ENCODE measurements at regions not wholly inside any gene's neighbourhood (a gene's known extent, or its start where the extent isn't known, plus 50 kb on each side); places are given as distances from the start of the nearest gene placed in this dataset.

DNA sequence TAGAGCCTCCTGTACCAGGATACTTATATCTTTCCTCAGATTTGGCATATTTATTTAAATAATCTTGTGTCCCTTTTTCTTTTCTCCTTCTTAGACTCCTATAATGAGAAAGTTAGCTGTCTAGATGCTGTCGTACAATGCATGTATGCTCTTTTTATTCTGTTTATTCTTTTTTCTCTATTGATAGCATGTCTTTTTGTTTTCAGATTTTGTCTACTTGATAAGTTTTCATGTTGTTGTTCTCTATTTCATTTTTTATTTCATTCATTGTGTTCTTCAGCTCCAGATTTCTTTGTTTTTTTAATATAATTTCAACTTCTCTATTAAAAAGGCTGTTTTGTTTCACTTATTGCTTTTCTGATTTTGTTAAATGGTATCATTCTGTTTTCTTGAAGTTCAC, 674.3 kb upstream of the POU3F3 start:
- Histone ChIP-seq H3K9me3 (ENCODE audit: control insufficient read depth, low read length) (no peaks in the 10 kb centered on the region), H3K36me3 (ENCODE audit: control insufficient read depth, insufficient read depth, low read length) (no peaks in the 10 kb centered on the region), H3K4me3 (ENCODE audit: extremely low read depth, insufficient read depth, low read length, poor library complexity, severe bottlenecking) (no peak overlapping the region), H3K4me1 (ENCODE audit: control insufficient read depth, insufficient read depth, low read length, poor library complexity, severe bottlenecking) (no peaks in the 10 kb centered on the region), H3K27ac (ENCODE audit: low read depth, low read length, severe bottlenecking) (no peak overlapping the region)
- WGBS, 2 experiments (ENCODE audit: insufficient coverage in 2 of 2): no CpG with 5 or more reads among the region's 1 CpG

DNA sequence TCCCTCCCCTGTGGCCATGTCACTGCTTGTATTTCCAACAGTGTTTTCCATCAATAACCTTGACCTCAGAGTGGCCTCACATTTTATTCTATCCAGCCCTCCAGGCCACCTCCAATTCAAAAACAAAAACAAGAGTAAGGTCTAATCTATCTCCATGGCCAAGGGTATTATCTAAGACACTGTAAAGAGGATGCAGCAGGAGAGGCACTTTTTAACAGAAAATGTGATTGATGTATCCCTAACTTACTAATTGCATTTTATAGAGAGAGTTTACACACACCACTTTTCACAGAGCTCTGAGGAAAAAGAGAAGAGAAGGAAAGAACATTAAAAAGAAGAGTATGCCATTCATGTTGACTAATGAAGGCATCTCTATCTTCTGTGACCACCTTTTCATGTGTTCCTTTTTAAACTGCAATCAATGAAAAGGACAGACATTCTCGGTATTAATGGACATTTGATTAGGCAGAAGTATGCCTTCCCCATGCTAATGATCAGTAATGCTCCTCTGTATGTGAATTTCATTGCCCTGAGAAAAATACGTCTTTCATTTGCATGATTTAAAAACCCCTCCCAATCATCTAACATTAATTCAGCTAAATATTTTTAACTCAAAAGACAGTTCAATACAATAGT, 653.3 kb upstream of the POU3F3 start:
- WGBS, 2 experiments (ENCODE audit: insufficient coverage in 2 of 2): 86 to 94% methylated on average over 1 to 2 of the region's 2 CpGs
- Histone ChIP-seq H3K4me3 (ENCODE audit: extremely low read depth, insufficient read depth, low read length, poor library complexity, severe bottlenecking) (no peak overlapping the region), H3K27ac (ENCODE audit: low read depth, low read length, severe bottlenecking) (no peak overlapping the region), H3K4me1 (ENCODE audit: control insufficient read depth, insufficient read depth, low read length, poor library complexity, severe bottlenecking) (no peaks in the 10 kb centered on the region), H3K36me3 (ENCODE audit: control insufficient read depth, insufficient read depth, low read length) (no peaks in the 10 kb centered on the region), H3K9me3 (ENCODE audit: control insufficient read depth, low read length) (no peaks in the 10 kb centered on the region)

DNA sequence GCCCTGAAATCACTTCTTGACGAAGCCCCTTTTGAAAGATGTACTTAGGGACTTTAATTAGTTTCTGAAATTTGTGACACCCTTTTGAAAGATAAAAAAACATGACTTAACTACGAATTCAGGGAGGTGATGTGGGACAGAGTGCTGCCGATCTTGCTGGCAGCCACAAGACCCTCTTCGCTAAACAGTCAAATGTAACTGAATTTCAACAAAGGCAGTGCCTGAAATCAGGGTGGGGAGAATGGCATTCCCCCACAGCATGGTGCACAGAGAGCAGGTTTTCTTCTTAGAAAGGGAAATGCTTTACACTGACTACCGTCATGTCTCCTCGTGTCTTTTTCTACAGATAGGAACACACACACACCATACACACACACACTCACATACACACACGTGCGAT, 640.2 kb upstream of the POU3F3 start:
- Histone ChIP-seq H3K9me3 (ENCODE audit: control insufficient read depth, low read length) (no peaks in the 10 kb centered on the region), H3K27ac (ENCODE audit: low read depth, low read length, severe bottlenecking) (no peak overlapping the region), H3K4me3 (ENCODE audit: extremely low read depth, insufficient read depth, low read length, poor library complexity, severe bottlenecking) (no peak overlapping the region), H3K4me1 (ENCODE audit: control insufficient read depth, insufficient read depth, low read length, poor library complexity, severe bottlenecking) (no peaks in the 10 kb centered on the region), H3K36me3 (ENCODE audit: control insufficient read depth, insufficient read depth, low read length) (no peaks in the 10 kb centered on the region)
- WGBS, 2 experiments (ENCODE audit: insufficient coverage in 2 of 2): 32 to 43% methylated on average over 3 of the region's 8 CpGs

DNA sequence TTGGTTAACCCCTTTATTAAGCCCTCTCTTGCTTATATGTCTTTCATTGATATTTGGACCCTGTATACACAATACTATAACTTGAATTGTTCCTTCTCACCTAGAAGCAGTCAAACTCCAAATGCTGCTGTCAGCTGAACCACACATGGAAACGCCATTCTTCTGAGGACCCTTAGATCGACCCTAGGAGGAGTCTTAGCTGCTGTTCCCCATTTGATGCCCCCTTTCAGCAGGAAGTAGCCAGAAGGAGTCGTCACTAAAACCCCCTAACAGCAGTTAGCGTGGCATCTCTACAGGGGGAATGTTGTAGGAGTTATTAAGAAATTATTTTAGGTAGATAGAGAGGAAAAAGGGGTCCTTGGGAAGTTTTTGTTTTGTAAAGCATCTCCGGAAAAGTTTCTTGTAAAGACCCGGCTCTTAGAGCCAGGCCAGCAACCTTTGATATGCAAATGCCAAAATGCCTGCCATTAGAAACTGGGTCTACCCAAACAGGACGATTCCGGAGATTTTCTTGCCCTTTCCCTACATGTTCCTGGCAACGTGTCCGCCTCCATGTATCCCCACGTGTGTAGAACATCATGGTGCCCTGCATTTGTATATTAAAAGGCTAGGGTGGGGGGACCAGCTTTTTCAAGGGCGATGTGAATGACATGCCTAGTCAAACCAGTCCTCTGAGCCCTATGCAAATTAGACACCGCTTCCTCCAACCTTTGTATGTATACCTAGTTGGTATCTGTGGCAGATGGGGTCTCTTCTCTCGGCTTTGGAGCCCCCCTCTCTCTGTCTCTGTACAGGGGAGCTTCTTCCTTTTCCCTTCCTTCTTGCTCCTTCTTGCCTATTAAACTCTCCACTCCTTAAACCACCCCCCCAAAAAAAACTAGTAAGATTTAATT, 638.4 kb upstream of the POU3F3 start:
- Histone ChIP-seq H3K4me1 (ENCODE audit: control insufficient read depth, insufficient read depth, low read length, poor library complexity, severe bottlenecking) (no peaks in the 10 kb centered on the region), H3K9me3 (ENCODE audit: control insufficient read depth, low read length) (no peaks in the 10 kb centered on the region), H3K4me3 (ENCODE audit: extremely low read depth, insufficient read depth, low read length, poor library complexity, severe bottlenecking) (no peak overlapping the region), H3K36me3 (ENCODE audit: control insufficient read depth, insufficient read depth, low read length) (no peaks in the 10 kb centered on the region), H3K27ac (ENCODE audit: low read depth, low read length, severe bottlenecking) (no peak overlapping the region)
- 21 to 30% methylated on average over 5 to 11 of the region's 14 CpGs for WGBS, 2 experiments (ENCODE audit: insufficient coverage in 2 of 2)

GRCh38 chr2:104233591-104233990, 620.3 kb upstream of the POU3F3 start:
- 100% methylated on average over 1 of the region's 1 CpG for WGBS, 2 experiments (ENCODE audit: insufficient coverage in 2 of 2)
- Histone ChIP-seq H3K4me1 (ENCODE audit: control insufficient read depth, insufficient read depth, low read length, poor library complexity, severe bottlenecking) (no peaks in the 10 kb centered on the region), H3K9me3 (ENCODE audit: control insufficient read depth, low read length) (no peaks in the 10 kb centered on the region), H3K36me3 (ENCODE audit: control insufficient read depth, insufficient read depth, low read length) (no peaks in the 10 kb centered on the region), H3K4me3 (ENCODE audit: extremely low read depth, insufficient read depth, low read length, poor library complexity, severe bottlenecking) (no peak overlapping the region), H3K27ac (ENCODE audit: low read depth, low read length, severe bottlenecking) (no peak overlapping the region)

GRCh38 chr2:104236491-104236890, 617.4 kb upstream of the POU3F3 start:
- WGBS, 2 experiments (ENCODE audit: insufficient coverage in 2 of 2): 82% methylated on average over 4 of the region's 5 CpGs
- Histone ChIP-seq H3K4me3 (ENCODE audit: extremely low read depth, insufficient read depth, low read length, poor library complexity, severe bottlenecking) (no peak overlapping the region), H3K4me1 (ENCODE audit: control insufficient read depth, insufficient read depth, low read length, poor library complexity, severe bottlenecking) (no peaks in the 10 kb centered on the region), H3K27ac (ENCODE audit: low read depth, low read length, severe bottlenecking) (no peak overlapping the region), H3K36me3 (ENCODE audit: control insufficient read depth, insufficient read depth, low read length) (no peaks in the 10 kb centered on the region), H3K9me3 (ENCODE audit: control insufficient read depth, low read length) (no peaks in the 10 kb centered on the region)

GRCh38 chr2:104240984-104241383, 612.9 kb upstream of the POU3F3 start:
- Histone ChIP-seq H3K36me3 (ENCODE audit: control insufficient read depth, insufficient read depth, low read length) (no peaks in the 10 kb centered on the region), H3K4me1 (ENCODE audit: control insufficient read depth, insufficient read depth, low read length, poor library complexity, severe bottlenecking) (no peaks in the 10 kb centered on the region), H3K27ac (ENCODE audit: low read depth, low read length, severe bottlenecking) (no peak overlapping the region), H3K9me3 (ENCODE audit: control insufficient read depth, low read length) (no peaks in the 10 kb centered on the region), H3K4me3 (ENCODE audit: extremely low read depth, insufficient read depth, low read length, poor library complexity, severe bottlenecking) (no peak overlapping the region)

- H3K27ac ChIP-seq (ENCODE audit: low read depth, low read length, severe bottlenecking): no peak overlapping the region
- 79 to 100% methylated on average over 1 to 3 of the region's 4 CpGs for WGBS, 2 experiments (ENCODE audit: insufficient coverage in 2 of 2)
- H3K4me1 ChIP-seq (ENCODE audit: control insufficient read depth, insufficient read depth, low read length, poor library complexity, severe bottlenecking): no peaks in the 10 kb centered on the region
- H3K36me3 ChIP-seq (ENCODE audit: control insufficient read depth, insufficient read depth, low read length): no peaks in the 10 kb centered on the region
- no peak overlapping the region for H3K4me3 ChIP-seq (ENCODE audit: extremely low read depth, insufficient read depth, low read length, poor library complexity, severe bottlenecking)
- no peaks in the 10 kb centered on the region for H3K9me3 ChIP-seq (ENCODE audit: control insufficient read depth, low read length)
Measured at GRCh38 chr2:104249629-104250028, 604.3 kb upstream of the POU3F3 start.

DNA sequence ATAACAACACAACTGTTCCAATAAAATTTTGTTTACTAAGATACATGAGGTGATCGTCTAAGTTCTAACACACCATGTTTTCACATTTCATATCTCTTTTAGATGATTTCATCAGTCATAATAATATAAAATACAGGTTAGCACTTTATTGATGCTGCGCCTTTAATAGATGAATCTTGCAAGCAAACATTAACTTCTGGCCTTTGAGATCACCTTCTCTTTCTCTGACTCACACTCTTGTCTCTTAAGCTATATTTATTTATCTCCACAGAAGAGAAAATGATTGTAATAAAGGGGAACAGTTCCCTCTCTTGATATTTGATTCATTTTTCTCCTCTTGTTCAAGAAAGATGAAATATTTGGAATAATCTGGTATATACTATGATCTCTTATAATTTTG, 603.3 kb upstream of the POU3F3 start:
- Histone ChIP-seq H3K4me1 (ENCODE audit: control insufficient read depth, insufficient read depth, low read length, poor library complexity, severe bottlenecking) (no peaks in the 10 kb centered on the region), H3K36me3 (ENCODE audit: control insufficient read depth, insufficient read depth, low read length) (no peaks in the 10 kb centered on the region), H3K4me3 (ENCODE audit: extremely low read depth, insufficient read depth, low read length, poor library complexity, severe bottlenecking) (no peak overlapping the region), H3K27ac (ENCODE audit: low read depth, low read length, severe bottlenecking) (no peak overlapping the region), H3K9me3 (ENCODE audit: control insufficient read depth, low read length) (no peaks in the 10 kb centered on the region)
- WGBS, 2 experiments (ENCODE audit: insufficient coverage in 2 of 2): no CpG with 5 or more reads among the region's 2 CpGs

GRCh38 chr2:104254017-104254416, 599.9 kb upstream of the POU3F3 start:
- H3K9me3 ChIP-seq (ENCODE audit: control insufficient read depth, low read length): no peaks in the 10 kb centered on the region
- H3K4me1 ChIP-seq (ENCODE audit: control insufficient read depth, insufficient read depth, low read length, poor library complexity, severe bottlenecking): no peaks in the 10 kb centered on the region
- no peak overlapping the region for H3K4me3 ChIP-seq (ENCODE audit: extremely low read depth, insufficient read depth, low read length, poor library complexity, severe bottlenecking)
- H3K36me3 ChIP-seq (ENCODE audit: control insufficient read depth, insufficient read depth, low read length): no peaks in the 10 kb centered on the region
- H3K27ac ChIP-seq (ENCODE audit: low read depth, low read length, severe bottlenecking): no peak overlapping the region

DNA sequence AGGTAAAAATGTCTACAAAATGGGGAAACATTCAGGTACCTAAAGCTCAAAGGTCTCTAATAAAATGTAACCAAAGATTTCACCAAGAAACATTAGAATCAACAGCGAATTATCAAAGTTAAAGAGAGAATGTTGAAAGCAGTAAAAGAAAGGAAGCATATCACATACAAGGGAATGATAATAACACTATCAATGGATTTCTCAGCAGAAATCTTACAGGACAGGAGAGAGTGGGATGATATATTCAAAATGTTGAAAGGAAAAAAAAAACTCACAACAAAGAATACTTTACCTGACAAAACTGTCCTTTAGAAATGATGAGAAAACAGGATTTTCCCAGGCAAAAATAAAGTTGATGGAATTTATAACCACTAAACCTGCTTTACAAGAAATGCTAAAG, 591.2 kb upstream of the POU3F3 start:
- no peaks in the 10 kb centered on the region for H3K4me1 ChIP-seq (ENCODE audit: control insufficient read depth, insufficient read depth, low read length, poor library complexity, severe bottlenecking)
- no peaks in the 10 kb centered on the region for H3K9me3 ChIP-seq (ENCODE audit: control insufficient read depth, low read length)
- H3K4me3 ChIP-seq (ENCODE audit: extremely low read depth, insufficient read depth, low read length, poor library complexity, severe bottlenecking): no peak overlapping the region
- no peak overlapping the region for H3K27ac ChIP-seq (ENCODE audit: low read depth, low read length, severe bottlenecking)
- no CpG with 5 or more reads among the region's 1 CpG for WGBS, 2 experiments (ENCODE audit: insufficient coverage in 2 of 2)
- H3K36me3 ChIP-seq (ENCODE audit: control insufficient read depth, insufficient read depth, low read length): no peaks in the 10 kb centered on the region
